Fibroblast of skin of left quadriceps (primary cell): ENCODE measurements at regions not wholly inside any gene's neighbourhood (a gene's known extent, or its start where the extent isn't known, plus 50 kb on each side); places are given as distances from the start of the nearest gene placed in this dataset.

Source experiments
- DNase-seq, 2 experiments: peaks; one replicate each; pipeline ENCODE4 v3.0.0-alpha.2; 2013; ENCODE audit warnings: low read depth in 2 of 2

DNA sequence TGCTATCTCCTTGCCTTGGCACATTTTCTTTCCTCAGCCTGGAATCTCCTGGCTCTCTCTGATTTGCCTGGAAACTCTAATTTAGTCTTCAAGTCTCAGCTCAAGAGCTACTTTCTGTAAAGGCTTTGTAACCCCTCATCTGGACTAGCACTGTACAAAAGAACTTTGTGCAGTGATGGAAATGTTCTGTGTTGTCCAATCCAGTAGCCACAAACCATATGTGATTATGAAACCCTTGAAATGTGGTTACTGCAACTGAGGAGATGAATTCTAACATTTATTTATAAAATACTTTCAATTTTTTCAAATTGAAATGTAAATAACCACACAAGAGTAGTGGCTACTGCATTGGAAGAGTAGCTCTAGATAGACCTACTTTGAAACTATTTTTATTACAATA lies 66.6 kb upstream of the HS3ST1 start:
- DNase-seq: no peak

DNA sequence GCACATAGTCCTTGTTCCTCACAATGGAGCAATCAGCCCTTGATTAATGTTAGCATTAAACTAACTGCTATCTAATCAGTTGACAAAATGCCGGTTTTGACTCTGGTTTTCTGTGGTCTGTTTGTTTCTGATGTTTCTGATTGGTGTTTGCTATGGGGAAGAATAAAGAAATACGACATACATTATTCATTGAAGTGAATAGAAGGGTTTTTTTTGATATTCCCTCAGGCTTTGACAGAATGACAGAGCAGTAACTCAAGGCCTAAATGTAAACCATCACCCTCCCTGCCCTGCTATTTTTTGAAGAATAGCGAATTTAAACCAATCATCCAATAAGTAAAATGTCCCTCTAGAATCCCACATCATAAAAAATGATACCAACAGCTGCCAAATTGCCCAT lies 65.5 kb upstream of the HS3ST1 start:
- DNase-seq: no peak

DNA sequence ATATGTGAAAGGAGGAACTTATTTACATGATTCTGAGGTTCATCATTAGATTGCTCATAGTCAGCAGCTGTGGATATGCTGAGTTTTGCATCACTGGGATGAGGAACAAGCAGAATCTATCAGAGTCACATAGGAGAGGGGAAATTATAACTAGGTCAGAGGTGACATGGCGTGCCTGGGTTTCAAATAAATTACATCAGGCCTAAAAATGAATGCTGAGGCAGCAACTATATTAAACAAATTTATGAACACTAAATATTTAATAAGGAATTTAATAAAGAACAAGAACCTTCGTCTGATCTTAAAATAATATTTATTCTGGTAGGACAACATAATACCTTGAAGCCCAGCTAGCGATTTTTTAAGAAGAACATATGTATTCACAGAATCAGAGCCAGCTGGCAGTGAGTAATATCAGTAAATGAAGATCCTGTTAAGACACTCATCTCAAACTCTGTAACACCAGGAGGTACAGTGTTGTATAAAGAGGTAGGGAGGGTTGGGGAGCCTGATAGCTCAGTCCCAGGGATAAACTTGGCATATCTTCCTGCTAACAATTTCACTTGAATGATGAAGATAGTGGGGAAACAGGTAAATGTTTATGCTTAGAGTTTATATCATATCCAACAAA lies 60.9 kb upstream of the HS3ST1 start:
- DNase-seq: no peak

DNA sequence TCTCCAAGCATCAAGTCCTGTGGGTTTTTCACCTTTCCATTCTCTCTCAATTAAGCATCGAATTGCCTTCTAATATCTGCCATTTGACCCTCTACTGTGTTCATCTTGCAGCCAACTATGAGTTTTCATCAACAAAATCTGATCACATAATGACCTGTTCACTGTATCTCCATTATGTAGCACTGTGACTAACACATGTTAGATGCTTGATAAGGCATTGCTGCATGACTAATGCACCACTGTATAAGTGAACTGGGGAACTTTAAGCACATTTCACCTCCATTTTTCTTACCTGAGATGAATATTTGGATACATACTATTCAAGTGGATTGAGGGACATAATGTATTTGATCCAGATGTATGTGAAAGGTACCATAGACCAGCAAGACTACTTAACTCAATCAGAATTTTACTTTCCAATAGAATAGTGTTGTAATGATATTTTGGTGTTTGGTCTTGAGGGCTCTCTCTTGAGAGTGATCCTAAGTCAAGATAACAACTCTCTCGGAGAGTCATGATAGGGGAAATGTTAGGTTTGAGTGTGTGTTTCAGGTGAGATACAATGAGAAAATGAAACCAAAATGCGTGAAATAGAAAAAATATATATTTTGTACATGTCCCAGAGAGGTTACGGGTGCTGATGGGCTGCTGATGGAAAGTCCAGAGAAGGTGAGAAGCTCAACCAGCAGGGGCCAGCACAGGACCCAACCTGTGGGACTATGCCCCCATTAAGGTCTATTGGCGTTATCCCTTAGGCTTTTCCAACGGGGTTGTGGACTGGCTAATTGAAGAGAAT lies 60.2 kb upstream of the HS3ST1 start:
- DNase-seq: no peak

DNA sequence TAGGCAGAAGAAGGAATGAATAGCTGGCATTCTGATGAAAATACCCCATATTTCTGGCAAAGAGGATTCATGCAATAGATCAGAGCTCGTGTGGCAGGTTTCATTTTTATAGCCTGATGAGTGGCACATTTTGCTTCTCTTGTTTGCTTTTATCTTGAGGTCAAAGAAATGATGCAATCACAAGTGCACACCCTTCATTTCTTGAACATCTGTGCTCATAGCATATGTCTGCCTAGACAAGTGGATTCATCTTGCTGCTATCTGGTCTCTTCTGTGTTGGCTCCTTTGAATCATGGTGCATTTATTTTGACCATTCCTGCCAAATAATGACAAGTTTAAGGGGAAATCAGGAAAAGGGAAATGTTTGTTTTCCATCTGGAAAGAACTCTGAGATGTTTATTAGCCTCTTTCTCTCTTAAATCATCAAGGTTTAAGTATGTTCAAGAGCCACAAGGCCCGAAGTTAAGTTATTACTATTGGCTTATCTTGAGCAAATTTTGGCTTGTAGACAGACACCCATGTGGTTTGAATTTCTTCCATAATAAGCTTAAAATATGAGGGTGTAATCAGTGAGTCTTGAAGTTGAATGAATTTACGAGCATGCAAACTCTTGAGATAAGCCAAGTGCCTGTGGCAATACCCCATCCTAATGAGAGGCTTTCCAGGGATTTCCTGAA lies 59.3 kb upstream of the HS3ST1 start:
- DNase-seq: no peak

DNA sequence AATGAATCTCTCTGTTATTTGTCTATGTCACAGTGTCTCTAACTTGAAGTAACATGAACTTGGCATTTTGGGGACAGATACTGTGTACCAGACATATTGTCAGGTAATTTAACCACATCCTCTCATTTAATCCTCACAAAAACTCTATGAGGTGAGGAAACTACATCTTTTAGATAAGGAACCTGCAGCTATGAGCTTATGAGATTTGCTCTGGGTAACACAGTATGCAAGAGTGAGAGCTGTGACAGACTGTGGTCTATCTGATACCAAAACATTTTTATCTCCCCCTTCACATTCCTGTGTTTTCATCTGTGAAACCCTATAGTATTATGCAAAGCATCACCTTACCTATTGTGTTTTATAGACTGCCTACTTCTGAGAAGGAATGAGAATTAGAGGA lies 58.4 kb upstream of the HS3ST1 start:
- DNase-seq: no peak

DNA sequence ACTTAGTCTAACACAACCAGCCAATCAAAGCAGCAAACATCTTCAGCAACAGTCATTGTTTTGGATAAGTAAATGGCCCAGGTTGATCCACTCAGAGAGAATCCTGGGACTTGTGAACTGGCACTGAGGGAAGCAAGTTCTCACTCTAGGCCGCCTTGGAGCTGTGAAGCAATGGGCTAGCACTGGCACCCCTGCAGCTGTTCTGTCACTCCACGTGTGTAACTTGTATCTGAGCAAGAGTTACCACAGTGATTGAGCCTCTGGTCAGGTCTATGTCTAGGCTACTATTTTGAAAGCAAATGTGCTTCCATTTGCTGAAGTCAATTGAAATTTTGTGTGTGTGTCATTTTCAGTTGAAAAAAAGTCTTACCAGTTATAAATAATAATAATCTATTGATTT lies 57.2 kb upstream of the HS3ST1 start:
- DNase-seq: no peak

DNA sequence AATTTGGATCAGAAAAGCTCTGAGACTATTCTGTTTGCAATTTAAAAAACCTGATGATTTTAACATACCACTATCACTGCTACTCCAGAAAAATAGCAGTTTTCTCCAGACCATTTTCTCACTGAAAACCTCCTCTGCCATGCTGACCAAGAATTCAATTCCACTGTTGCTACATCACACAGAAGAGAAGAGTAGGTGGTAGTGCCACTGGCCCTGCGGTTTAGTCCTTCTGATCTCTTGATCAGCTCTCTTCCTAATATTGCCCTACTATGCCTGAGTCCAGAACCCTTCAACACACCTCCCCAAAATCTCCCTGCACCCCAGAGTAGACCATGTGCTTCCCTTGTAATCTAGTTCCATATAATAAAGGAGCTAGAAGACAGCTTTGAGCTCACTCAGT lies 55.8 kb upstream of the HS3ST1 start:
- no peak for DNase-seq

DNA sequence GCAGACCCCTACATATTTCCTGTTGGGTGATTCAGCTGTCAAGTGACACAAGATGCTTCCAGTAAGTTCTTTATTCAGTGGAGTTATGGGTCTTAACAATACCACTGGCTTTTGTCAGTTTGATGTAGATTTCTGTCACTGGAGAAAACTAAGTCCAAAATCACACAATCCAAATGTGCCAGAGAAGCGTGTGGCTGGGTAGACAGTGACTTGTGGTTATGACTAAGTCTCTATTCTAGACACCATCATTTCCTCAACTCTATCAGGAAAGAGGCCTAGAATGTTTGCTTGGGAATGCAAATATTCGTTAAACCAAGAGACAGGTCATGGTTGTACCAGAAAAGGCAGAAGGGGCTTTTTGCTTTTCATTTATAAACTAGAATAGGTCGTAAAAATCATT lies 54.4 kb upstream of the HS3ST1 start:
- no peak for DNase-seq

DNA sequence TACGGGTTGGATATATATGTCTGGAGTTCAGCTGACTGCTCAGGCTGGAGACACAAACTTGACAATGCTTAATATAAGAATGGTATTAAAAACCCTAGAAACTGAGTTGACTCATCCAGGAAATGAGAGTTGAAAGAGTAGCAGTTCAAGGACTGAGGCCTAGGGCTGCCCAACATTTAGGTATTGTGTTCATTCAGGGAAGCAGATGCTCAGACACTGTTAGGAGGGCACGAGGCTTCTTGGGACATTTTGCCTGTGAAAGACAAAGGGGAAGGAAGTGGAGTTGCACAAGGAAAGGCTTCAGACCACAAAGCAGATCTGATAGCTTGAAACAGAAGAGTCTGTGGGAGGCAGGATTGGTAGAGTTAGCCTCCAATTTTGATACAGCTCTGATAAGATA lies 52.0 kb upstream of the HS3ST1 start:
- no peak for DNase-seq
